ENCODE measurements at regions not wholly inside any gene's neighbourhood (a gene's known extent, or its start where the extent isn't known, plus 50 kb on each side); places are given as distances from the start of the nearest gene placed in this dataset.

DNA sequence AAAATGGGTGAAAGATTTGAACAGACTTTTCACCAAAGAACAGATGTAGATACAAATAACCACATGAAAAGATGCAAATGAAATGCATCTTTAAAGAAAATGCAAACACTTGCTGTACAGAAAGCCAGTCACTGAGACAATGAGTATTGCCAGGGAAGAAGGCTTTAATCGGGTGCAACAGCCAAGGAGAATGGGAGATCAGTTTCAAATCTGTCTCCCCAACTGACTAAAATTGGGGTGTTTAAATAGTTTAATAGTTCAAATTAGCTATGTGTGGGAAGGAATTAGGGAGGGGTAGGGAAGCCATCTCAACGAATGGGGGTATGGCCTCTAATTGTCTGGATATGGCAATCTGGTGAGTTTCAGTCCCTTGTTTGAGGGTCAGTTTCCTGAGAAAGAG, 295.4 kb downstream of the PTTG2 start:
- peaks cover 3% of the 10 kb centered on the region; the same call in 1 of the 2 replicates for H3K4me1 ChIP-seq
- no peaks in the 10 kb centered on the region; the same call in 1 of the 2 replicates for H3K9me3 ChIP-seq
- no peak for DNase-seq
- TF ChIP-seq, protein P1, sequence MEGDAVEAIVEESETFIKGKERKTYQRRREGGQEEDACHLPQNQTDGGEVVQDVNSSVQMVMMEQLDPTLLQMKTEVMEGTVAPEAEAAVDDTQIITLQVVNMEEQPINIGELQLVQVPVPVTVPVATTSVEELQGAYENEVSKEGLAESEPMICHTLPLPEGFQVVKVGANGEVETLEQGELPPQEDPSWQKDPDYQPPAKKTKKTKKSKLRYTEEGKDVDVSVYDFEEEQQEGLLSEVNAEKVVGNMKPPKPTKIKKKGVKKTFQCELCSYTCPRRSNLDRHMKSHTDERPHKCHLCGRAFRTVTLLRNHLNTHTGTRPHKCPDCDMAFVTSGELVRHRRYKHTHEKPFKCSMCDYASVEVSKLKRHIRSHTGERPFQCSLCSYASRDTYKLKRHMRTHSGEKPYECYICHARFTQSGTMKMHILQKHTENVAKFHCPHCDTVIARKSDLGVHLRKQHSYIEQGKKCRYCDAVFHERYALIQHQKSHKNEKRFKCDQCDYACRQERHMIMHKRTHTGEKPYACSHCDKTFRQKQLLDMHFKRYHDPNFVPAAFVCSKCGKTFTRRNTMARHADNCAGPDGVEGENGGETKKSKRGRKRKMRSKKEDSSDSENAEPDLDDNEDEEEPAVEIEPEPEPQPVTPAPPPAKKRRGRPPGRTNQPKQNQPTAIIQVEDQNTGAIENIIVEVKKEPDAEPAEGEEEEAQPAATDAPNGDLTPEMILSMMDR (IDR thresholded peaks at IDR 0.05; ENCODE audit: low read depth, low read length), result no peak
- no peak overlapping the region for H3K4me3 ChIP-seq (ENCODE audit: low read depth, low read length)
- no peaks in the 10 kb centered on the region for H3K36me3 ChIP-seq
- no peaks in the 10 kb centered on the region for H3K27me3 ChIP-seq

DNA sequence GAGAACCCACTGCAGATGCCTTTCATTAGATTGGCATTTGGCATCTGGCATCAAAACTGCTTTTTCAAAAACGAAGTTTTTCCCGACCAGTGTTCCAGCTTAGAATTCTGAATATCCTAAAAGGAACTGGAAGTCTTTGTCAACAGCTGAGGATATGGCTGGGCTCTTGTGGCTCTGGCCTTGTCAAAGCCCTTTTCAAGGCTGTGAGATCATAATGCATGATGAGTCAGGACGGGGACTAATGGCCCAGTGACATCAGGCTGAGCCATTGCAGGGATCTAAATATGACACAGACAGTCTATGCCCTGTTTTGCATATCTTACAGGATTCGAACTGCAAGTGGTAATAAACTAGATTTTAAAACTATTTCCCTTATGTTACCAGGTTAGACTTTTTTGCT, 306.4 kb downstream of the PTTG2 start:
- no peaks in the 10 kb centered on the region for H3K4me1 ChIP-seq
- no peaks in the 10 kb centered on the region for H3K36me3 ChIP-seq
- TF ChIP-seq, protein P1 (IDR thresholded peaks at IDR 0.05; ENCODE audit: low read depth, low read length), result no peak

DNA sequence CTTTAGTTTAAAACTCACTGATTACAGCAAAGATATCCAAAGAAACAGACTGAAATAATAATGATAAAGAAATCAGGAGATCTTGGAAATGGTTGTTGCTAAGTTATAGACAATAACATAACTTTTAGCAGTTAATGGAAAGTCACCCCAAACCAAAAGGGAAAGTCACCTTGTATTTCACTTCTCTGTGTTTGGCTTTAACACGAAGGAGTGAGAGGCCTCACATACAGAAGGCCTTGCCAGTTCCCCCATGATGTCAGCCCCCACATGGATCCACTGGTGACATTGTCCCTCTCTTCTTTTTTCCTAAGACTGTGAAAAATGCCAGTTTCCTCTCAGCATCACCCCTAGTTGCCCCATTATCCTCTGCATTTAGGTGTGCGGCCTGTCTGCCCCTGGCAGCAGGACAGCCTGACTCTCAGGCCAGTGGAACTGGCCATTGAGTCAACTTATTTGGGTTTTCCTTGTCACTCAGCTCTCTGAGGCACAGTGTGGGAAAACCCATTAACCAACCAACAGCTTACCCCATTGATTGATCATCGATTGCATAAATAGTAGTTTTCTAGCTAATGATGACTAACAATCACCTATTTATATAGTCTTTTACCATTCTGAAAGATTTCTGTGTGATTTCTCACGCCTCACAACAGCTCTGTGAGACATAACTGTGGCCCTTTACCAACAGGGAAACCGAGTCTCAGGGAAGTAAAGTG, 308.1 kb downstream of the PTTG2 start:
- no peaks in the 10 kb centered on the region for H3K36me3 ChIP-seq
- H3K9me3 ChIP-seq, result no peaks in the 10 kb centered on the region
- no peak for DNase-seq
- H3K27me3 ChIP-seq, result no peaks in the 10 kb centered on the region
- TF ChIP-seq, protein P1 (IDR thresholded peaks at IDR 0.05; ENCODE audit: low read depth, low read length), result no peak
- H3K4me1 ChIP-seq, result no peaks in the 10 kb centered on the region; the same call in 1 of the 2 replicates
- no peak overlapping the region for H3K4me3 ChIP-seq (ENCODE audit: low read depth, low read length)

More for the DNA sequence above, 306.4 kb downstream of the PTTG2 start:
- no peak overlapping the region for H3K4me3 ChIP-seq (ENCODE audit: low read depth, low read length)
- no peaks in the 10 kb centered on the region for H3K9me3 ChIP-seq
- DNase-seq, result no peak
- no peaks in the 10 kb centered on the region for H3K27me3 ChIP-seq

DNA sequence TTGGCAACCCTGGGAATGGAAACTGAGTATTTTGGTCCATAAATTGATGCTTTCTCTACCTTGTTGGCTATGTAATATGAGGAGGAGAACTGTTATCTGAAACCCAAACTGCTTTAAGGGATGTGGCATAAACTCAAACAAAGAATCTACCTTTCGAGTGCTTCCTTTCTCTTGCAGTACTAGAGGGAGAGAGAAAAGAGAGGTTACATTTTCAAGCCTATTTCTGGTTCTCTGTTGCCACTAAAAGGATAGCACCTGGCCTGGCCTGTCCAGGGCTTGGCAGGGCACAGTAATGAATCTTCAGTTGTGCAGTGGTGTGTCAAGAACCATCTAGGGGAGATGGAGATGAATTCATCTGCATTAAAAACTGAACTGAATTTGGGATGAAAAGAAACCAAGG, 308.6 kb downstream of the PTTG2 start:
- TF ChIP-seq, protein P1 (IDR thresholded peaks at IDR 0.05; ENCODE audit: low read depth, low read length), result no peak
- Histone ChIP-seq H3K4me3 (ENCODE audit: low read depth, low read length) (no peak overlapping the region), H3K9me3 (no peaks in the 10 kb centered on the region), H3K4me1 (no peaks in the 10 kb centered on the region; the same call in 1 of the 2 replicates), H3K36me3 (no peaks in the 10 kb centered on the region), H3K27me3 (no peaks in the 10 kb centered on the region)
- DNase-seq, result no peak

DNA sequence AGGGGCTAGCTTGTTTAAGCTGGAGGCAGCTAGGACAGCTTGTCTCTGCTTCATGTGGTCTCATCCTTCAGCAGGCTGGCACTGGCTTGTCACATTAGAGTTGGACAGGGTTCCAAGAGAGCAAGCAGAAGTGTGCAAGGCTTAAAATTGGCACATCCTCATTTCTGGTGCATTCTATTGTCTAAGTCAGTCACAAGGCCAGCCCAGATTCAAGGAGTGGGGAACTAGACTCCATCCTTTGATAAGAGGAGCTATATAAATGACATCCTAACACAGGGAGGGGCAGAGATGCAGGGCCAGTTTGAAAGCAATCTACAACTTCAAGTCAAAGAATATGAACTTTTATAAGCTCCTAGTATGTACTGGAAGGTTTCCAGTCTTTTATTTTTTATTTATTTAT, 313.2 kb downstream of the PTTG2 start:
- Histone ChIP-seq H3K4me1 (no peaks in the 10 kb centered on the region; the same call in 1 of the 2 replicates), H3K4me3 (ENCODE audit: low read depth, low read length) (no peak overlapping the region), H3K27me3 (no peaks in the 10 kb centered on the region), H3K9me3 (no peaks in the 10 kb centered on the region), H3K36me3 (no peaks in the 10 kb centered on the region)
- no peak for DNase-seq
- TF ChIP-seq, protein P1 (IDR thresholded peaks at IDR 0.05; ENCODE audit: low read depth, low read length), result no peak

DNA sequence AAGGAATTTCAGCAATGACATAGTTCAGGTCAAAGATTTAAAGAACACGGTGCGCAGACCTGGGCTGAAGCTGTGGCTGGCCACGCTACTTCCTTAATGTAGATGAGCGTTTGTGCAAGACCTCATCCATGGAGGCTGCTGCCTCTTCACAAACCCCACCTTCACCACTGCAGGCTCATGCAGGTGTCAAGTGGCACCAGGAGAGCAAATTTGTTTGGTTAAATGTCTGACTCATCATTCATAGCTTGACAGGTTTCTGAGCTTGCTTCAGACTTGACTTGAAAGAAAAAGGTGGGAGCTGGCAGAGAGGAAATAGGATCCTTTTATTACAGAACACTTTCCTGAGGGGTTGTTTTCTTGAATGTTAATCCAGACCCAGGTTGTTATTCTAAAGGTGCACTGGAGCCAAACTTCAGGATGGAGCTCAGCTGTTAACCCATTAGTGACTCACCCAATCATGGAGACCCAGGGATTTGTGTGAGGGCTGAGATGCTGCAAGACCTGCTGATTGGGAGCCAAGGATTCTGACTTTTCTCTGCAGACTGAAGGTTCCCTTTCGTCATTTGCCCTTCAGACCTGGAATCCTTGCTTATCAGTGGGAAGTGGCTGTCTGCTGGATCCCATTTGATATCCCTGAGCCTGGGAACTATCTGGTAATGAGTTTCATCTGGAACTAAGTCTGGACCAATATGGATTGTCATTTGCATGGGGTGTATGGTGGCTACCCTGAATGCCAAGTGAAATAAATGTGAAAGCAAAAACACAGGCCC, 315.3 kb downstream of the PTTG2 start:
- H3K4me3 ChIP-seq (ENCODE audit: low read depth, low read length), result no peak overlapping the region
- no peak for DNase-seq

More for the DNA sequence above, 315.3 kb downstream of the PTTG2 start:
- Histone ChIP-seq H3K4me1 (no peaks in the 10 kb centered on the region; the same call in 1 of the 2 replicates), H3K9me3 (no peaks in the 10 kb centered on the region), H3K27me3 (no peaks in the 10 kb centered on the region), H3K36me3 (no peaks in the 10 kb centered on the region)
- TF ChIP-seq, protein P1 (IDR thresholded peaks at IDR 0.05; ENCODE audit: low read depth, low read length), result no peak
